ENCODE measurements at regions not wholly inside any gene's neighbourhood (a gene's known extent, or its start where the extent isn't known, plus 50 kb on each side); places are given as distances from the start of the nearest gene placed in this dataset.
"Not testable (repeated sequence)": the region's sequence is repeated elsewhere in the genome, so short reads cannot be mapped to it uniquely, and the experiment has no call there.

DNA sequence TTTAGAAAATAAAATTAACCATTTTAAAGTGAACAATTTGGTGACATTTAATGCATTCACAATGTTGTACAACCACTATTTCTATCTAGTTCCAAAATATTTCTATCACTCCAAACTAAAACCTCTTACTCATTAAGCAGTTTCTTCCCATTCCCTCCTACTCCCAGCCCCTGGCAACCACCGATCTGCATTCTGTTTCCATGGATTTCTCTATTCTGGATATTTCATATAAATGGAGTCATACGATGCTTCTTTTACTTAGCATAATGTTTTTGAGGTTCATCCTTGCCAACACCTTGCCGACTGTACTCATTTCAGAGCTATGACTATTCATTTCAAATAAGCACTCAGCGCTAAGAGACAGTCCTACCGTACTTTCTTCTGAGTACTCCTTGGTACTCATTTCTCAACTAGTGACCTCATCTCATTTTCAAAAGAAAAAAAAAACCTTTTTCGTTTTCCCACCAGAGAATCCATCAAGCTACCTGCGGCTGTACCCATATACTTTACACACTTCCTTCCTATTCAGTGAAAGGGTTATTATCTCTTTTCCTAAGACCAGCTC is 259.2 kb downstream of the UTRN start:
- DNase-seq: no peak

GRCh38 chr6:144546807-144547206 is 261.7 kb downstream of the UTRN start:
- no peak for DNase-seq

DNA sequence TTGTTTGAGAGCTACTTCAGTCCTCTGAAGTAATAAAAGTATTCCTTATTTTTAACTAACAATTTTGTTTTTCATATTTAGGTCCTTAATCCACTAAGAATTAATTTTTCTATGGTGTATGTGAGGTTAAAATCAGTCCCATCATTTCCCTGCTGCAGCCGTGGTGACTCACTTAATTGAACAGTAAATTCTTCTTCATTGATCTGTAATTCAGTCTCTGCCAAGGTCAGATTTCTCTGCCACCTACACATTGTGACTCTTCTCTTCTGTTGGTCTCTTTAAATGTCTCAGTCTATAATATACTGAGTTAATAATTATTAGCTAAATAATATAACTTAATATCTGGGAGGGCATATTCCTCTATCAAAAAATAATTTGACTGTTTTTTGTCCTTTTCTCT is 262.3 kb downstream of the UTRN start:
- DNase-seq: no peak

DNA sequence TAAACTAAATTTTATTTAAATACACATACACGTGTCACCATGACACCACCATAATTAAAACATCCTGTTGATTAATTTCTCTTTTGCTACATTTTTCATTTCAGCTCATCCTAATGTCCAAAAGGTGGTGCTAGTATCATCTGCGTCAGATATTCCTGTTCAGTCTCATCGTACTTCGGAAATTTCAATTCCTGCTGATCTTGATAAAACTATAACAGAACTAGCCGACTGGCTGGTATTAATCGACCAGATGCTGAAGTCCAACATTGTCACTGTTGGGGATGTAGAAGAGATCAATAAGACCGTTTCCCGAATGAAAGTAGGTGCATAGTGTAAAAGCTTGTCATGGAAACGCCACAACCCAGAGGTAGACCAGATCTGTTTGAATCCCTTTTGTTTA is 263.4 kb downstream of the UTRN start:
- no peak for DNase-seq

DNA sequence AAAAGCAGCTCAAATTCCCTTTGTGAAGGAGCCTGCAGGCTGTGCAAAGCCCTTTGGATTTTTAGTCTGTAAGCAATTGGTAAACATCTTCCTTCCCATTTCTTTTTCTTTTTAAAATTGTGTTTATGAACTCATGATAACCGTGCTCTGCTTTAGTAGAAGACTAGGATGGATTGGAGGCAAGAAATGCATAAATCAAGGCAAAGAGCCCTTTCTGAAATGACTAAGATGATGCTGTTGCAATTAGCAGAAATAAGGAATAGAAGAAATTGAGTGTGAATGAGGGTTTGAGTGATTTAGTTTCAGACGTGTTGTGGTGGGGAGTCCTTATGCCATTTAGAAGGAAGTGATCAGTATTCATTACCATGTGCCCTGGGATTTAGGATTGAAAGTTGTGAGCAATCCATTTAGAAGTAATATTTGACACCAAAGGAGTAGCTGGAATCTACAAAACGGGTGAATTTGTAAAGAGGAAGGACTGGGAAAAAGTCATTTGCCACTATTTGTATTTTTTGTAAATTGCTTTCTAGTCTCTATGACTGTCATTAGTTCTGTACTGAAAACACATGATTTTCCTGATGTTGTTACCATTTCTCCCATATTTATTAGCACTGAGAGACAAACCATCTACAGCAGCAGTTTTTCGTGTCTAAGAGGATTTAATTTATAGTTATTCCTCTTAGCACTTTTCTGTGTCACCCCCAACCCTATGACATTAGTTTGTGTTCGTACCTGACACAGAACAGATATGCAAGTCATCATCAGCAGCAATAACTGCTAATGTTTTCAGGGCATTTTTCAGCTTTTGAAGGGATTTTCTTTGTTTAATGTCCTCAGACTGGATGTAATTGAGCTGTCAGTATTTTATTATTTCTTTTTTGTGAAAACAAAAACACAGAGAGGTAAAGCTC is 265.0 kb downstream of the UTRN start:
- no peak for DNase-seq

DNA sequence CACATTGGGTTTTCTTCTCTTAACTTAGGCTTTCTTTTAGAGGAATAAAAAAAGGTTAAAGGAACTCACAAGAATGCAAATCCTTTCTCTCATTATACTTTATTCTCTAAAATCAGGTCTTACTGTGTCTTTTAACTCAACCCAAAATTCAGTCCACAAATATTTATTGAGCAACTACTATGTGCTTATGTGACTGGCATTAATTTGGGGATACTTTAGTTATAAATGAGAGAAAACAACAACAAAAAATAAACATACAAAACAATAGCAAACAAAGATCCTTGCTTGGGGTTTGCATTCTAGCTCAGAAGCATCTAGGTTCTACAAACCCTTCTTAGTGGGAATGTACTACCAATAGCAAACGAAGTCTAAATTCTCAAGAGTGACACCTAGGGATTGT is 266.2 kb downstream of the UTRN start:
- no peak for DNase-seq

- peak; percentile 19 for DNase-seq
These were observed 269.9 kb downstream of the UTRN start for GRCh38 chr6:144555066-144555465.

DNA sequence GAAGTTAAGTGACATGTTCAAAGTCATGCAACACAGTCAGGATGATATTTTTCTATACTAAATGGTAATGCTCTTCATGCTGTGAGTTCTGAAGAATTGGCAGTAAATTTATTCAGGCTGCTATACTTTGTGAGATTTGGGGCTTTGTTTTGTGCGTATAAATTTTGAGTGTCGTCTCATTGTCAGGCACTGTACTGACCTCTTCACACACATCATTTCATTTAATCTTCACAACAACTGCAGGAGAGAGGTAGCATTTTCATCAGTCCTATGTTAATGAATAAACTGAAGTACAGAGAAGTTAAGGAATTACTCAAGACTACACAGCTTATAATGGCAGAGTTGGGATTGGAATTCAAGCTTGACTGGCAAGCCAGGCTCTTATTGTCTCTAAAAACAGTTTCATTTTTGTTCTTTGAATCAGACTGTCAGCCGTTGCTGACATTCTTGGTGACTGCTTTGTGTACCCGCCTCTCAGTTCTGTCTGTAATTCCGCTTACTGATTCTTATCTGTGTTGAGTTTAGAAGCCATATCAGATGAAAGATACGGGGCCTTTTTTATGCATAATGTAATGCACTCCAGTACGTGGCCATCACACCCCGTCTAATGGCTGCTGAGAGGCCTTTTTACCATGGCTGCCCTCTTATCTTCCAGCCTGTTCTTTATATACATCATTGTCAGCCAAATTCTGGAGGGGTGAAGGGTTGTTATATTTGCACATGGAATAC is 274.9 kb downstream of the UTRN start:
- peak; percentile 25 for DNase-seq

DNA sequence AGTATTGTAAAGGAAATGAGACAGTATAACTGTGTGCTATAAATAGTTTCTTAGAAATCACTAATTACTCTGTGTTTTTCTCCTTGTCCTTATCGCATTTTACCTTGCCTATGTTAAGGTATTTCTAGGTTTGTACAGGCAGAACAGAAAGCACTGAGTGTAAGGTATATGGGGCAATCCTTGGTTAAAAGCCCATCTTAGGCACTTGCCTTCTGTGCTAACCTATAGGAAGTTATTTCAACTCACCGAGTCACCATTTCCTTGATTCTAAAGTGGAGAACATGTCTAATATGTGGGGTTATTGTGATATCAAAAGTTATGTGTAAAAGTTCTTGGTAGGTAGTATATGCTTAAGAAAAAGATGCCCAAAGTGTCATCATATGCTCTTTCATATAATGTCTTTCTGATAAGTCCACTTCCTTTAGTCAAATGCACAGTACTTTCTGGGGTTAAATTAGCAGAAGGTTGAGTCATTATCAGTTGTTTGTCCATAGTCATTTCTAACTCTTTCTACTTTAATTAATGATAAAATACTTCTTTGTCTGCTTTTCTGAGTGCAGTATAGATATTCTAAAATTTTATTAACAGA is 276.4 kb downstream of the UTRN start:
- DNase-seq: no peak

- DNase-seq: no peak
These were observed 279.1 kb downstream of the UTRN start for GRCh38 chr6:144564202-144564601.

DNA sequence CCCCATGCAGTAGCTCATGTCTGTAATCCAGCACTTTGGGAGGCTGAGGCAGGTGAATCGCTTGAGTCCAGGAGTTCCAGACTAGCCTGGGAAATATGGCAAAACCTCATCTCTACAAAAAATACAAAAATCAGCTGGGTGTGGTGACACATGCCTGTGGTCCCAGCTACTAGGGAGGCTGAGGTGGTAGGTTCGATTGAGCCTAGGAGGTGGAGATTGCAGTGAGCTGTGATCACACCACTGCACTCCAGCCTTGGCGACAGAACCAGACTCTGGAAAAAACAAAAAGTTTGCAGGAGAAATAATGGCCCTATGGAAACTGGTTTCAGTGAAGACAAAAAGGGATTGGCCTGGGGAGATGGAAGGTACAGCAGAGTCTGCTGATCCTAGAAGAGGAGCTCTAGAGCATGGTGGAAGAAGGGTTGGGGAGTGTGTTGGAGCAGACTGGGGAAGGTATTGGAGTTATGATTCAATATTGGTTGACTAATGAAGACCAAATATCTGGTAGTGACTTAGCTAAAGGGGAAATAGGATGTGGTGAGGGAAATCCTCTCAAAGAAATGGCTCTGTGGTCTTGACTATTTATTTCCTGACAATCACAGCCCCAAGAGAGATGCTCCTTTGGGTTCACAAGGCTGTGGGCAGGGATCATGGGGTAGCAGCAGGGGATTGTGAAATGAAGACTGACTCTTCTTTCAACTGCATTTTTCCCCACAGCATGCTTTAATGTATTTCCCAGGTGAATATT is 281.9 kb downstream of the UTRN start:
- DNase-seq: no peak

DNA sequence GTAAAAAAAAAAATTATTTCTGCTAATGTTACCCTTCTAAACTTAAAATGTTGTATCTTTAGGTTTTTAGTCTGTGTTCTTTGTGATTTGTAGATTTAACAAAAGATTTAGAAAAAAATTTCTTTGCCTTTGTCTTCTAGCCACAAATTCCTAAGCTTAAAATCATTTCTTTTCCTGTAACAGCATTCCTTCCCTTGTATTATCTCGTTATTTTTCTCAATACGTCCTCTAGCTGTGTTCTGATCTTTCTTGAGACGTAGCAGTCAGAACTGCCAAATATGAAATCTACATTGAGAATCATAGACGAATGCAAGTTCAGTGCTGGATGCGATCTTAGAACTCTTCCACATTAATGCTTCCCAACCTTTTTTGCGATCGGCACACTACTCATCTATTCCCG is 283.1 kb downstream of the UTRN start:
- no peak for DNase-seq

- not testable (repeated sequence) for DNase-seq
These were observed 287.4 kb downstream of the UTRN start for GRCh38 chr6:144572541-144572940.

DNA sequence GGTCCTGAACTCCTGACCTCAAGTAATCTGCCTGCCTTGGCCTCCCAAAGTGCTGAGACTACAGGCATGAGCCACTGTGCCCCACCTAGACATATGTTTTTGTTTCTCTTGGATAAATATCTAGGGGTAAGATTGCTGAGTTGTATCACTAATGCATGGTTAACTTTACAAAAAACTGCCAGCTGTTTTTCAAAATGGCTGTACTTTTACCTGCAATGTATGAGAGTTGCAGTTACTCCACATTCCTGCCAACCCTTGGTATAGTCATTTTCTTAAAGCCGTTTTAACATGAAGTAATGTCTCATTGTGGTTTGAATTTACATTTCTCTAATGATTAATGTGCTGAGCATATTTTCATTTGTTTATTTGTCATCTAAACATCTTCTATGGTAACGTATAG is 289.7 kb downstream of the UTRN start:
- no peak for DNase-seq

- no peak for DNase-seq
These were observed 290.2 kb downstream of the UTRN start for GRCh38 chr6:144575327-144575726.

DNA sequence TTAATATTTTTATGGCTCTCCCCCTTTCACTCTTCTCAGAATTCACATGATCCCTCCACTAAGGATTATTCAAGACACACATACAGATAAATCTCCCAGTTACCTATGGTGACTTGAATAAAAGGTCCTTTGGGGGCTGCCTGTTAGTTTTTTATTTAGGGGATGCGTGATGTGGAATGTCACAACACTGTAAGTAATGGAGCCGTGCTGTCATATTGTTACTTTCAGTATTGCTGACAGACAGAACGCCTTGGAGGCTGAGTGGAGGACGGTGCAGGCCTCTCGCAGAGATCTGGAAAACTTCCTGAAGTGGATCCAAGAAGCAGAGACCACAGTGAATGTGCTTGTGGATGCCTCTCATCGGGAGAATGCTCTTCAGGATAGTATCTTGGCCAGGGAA is 291.7 kb downstream of the UTRN start:
- no peak for DNase-seq

DNA sequence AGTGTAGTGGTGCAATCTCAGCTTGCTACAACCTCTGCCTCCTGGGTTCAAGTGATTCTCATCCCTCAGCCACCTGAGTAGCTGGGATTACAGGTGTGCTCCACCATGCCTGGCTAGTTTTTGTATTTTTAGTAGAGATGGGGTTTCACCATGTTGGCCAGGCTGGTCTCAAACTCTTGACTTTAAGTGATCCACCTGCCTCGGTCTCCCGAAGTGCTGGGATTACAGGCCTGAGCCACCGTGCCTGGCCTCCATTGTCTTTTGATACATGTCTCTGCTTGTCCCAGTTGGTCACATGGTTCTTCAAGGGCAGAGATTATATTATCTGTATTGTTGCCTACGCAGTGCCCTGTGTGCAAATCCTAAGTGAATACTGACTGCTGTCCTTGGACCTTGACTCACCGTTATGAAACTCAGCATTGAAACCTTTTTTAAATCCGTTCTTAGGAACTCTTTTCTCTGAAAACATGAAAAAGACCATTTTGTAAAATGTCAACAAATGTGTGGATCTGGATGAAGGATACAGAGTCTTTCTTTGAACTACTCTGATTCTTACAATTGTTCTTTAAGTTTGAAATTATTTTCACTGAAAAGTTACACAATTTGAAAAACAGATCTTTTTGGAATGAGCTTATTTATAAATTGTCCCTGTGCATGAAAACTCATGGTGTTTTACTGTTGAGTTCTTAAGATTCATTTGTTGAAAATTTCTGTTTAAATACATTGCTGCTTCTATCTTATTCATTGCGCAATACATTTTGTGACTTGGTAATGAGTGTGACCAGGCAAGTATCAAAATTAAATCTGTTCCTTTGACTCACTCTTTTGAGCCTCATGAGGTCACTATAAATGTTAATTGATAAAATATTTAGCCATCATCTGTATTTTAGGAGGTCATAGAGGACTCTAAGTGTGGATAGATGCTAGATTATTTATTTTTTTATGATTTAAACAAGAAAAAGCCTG is 293.5 kb downstream of the UTRN start:
- DNase-seq: no peak

DNA sequence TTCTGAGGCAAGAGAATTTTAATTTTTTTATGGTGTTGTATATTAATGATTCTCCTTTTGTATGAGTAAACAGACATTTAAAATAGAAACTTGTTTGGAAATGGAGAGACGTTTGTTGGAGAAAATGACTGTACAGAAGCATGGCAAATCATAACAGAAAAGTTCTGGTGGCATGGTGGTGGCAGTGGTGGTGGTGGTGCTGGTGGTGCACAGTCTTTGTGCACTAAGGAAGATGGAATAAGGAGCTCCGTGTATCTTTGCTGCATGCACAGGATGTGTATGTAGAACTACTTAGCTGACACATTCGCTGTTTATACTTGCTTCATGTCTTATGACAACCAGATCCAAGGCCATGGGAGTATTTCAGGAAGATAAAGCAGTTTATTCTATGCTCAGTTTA is 294.9 kb downstream of the UTRN start:
- DNase-seq: no peak

GRCh38 chr6:144580771-144581170 is 295.6 kb downstream of the UTRN start:
- no peak for DNase-seq

DNA sequence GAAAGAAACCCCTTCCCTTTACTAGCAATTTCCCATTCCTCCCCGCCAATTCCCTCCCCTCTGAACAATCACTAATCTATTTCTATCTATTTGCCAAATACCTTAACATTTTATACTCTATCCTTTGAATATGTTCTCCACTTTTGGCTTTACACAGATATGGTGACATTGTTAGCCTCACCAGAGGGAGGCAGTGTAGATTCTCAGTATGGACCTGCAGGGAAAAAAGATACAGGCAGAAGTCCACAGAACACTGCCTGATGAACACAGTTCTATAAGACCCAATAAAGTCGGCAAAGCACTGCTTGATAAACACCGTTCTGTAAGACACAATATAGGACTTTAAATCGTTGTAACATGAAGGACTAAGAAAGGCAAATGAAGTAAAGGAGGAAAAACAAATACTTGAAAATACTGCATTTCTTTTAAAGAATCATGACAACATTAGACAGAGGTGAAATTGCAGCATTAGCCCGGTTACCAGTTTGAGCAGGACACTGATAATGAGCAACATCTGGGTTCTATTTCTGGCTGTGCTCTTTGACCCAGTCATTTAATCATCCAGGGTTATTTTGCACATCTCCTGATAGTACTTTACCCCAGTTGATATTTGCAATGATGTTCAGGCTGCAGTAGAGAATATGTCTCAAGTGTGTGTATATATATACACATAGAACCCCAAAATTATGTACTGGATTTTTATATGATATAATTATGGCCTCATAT is 296.8 kb downstream of the UTRN start:
- peak; percentile 4 for DNase-seq
